Ovary (tissue), 3 donors: ENCODE measurements at regions not wholly inside any gene's neighbourhood (a gene's known extent, or its start where the extent isn't known, plus 50 kb on each side); places are given as distances from the start of the nearest gene placed in this dataset.

Experiments used
- CTCF ChIP-seq, 3 donors: fragments of 450-650 bp in 2 of 3; fragments of 200-600 bp in 1 of 3; IDR thresholded peaks; one replicate each; pipeline versions ENCODE4 v1.5.1 to v1.8.0; 2016 to 2022; ENCODE audit warnings: antibody characterized with exemption in 3 of 3, mild to moderate bottlenecking in 1 of 3
- POLR2A ChIP-seq: fragments of 450-650 bp; IDR thresholded peaks from one replicate; pipeline ENCODE4 v1.6.1; 2017; ENCODE audit warnings: antibody characterized with exemption, mild to moderate bottlenecking, moderate library complexity
- donor health status: DM: no; HTN: no; CAD: no.

DNA sequence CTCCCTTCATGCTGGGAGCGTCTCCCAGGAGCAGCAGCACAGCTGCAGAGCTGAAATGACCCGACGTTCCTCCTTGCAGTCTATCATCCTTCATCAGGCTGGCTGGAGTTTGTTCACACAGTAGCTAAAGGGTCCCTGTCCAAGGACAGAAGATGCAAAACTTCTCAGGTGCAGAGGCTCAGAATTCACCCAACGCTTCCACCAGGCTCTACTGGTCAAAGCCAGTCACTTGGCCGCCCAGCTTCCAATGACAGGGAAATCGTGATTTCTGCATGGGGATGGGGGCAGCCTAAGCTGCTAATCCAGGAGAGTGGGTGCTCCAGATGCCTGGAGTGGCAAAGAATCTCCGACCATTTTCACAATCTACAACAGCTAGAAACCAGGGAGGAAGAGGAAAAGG, 97.0 kb upstream of the SALL3 start:
- TF ChIP-seq POLR2A (no peak), CTCF (IDR thresholded peaks at IDR 0.05) (no peak)
